ENCODE measurements at regions not wholly inside any gene's neighbourhood (a gene's known extent, or its start where the extent isn't known, plus 50 kb on each side); places are given as distances from the start of the nearest gene placed in this dataset.

GRCh38 chr13:69292789-69293425 lies 814.7 kb upstream of the ATXN8OS start (continued):
- no peak for TF ChIP-seq E2F5 (CRISPR knock-in tag; IDR thresholded peaks at IDR 0.05)
- no peak for TF ChIP-seq HEY1 (CRISPR knock-in tag; IDR thresholded peaks at IDR 0.05; ENCODE audit: borderline replicate concordance)
- TF ChIP-seq KLF13 (tag; IDR thresholded peaks at IDR 0.05; ENCODE audit: borderline replicate concordance, low read depth): no peak
- no peak for TF ChIP-seq TBP (optimal IDR thresholded peaks at IDR 0.05; ENCODE audit: low read depth, low read length)
- no peak for TF ChIP-seq TEAD2 (tag; IDR thresholded peaks at IDR 0.05)

DNA sequence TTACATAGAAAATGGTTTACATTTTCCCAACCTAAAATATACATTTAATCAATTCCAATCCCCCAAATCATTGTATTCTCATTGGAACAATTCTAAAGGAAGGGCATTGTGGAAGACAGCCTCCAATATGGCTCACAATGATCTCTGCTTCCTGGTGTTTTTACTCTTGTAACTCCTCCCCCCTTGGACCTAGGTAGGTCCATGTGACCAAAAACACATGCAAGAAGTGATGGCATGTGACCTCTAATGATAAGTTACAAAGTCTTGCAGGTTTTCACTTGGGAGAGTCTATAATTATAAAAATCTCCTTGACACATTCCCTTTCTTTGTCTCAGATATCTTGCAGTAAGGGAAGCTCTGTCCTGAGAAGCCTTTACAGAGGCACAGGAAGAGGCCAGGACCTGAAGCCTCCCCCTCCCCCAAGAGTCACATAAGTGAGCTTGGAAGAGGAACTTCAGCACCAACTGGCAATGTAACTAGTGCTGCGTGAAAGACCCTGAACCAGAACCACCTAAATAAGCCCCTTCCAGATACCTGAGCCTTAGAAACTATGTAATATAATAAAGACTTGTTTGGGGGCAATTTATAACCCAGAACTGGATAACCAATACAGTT lies 816.2 kb upstream of the ATXN8OS start:
- CTCF ChIA-PET (ENCODE audit: low intra/inter-chr PET ratio): no interaction called here
- no TSS peak for BruUV-seq (replicated peaks)
- in situ Hi-C loops (cut with MboI): no loop called here
- WGBS (ENCODE audit: insufficient coverage, low coverage, missing lambda C conversion rate): 29% methylated on average over 1 of the region's 1 CpG
- peak; percentile 70 for ATAC-seq
- Histone ChIP-seq H3K9ac (ENCODE audit: insufficient read depth in 1 of 2, low read depth in 2 of 2, low read length in 2 of 2) (no peak overlapping the region), H4K20me1 (replicated peaks; ENCODE audit: control insufficient read depth, insufficient read depth, low read length) (no peaks in the 10 kb centered on the region), H3K4me3 (no peak overlapping the region), H3K4me2 (ENCODE audit: insufficient read depth, low read length) (no peak overlapping the region), H3K4me1 (replicated peaks in 1 of 2; ENCODE audit: control insufficient read depth in 2 of 2, insufficient read depth in 2 of 2, low read length in 2 of 2) (no peaks in the 10 kb centered on the region), H3K79me2 (ENCODE audit: control insufficient read depth, insufficient read depth, low read length) (no peaks in the 10 kb centered on the region; the same call in 2 of the 3 replicates), H2AFZ (ENCODE audit: low read depth, low read length) (no peak overlapping the region), H3K36me3 (ENCODE audit: control insufficient read depth, insufficient read depth, low read length) (no peaks in the 10 kb centered on the region), H3K27ac (ENCODE audit: extremely low read depth, low read depth, low read length) (no peak overlapping the region), H3K9me1 (ENCODE audit: control insufficient read depth, insufficient read depth, low read length) (no peaks in the 10 kb centered on the region), H3K9me3 (replicated peaks; ENCODE audit: control insufficient read depth, insufficient read depth, low read depth, low read length) (no peaks in the 10 kb centered on the region), H3K27me3 (ENCODE audit: control insufficient read depth in 2 of 2, insufficient read depth in 2 of 2, low read length in 2 of 2) (no peaks in the 10 kb centered on the region)
- DNase-seq (ENCODE audit: extremely low read depth in 1 of 4, low spot score in 3 of 4): peak in 1 of 4 experiments; percentile 18
- intact Hi-C loops (cut with micrococcal nuclease): no loop called here
- FAIRE-seq: no peak
- POLR2A ChIA-PET: no interaction called here
- TF ChIP-seq FOXK1 (CRISPR knock-in tag; IDR thresholded peaks at IDR 0.05; ENCODE audit: borderline replicate concordance) (no peak), FIP1L1 (IDR thresholded peaks at IDR 0.05; ENCODE audit: low read depth, low read length, poor library complexity, severe bottlenecking) (no peak), ZNF23 (CRISPR knock-in tag; IDR thresholded peaks at IDR 0.05) (no peak), POLR2H (tag; IDR thresholded peaks at IDR 0.05; ENCODE audit: low read depth) (no peak), PHB2 (IDR thresholded peaks at IDR 0.05; ENCODE audit: low read depth) (no peak)
- TF ChIP-seq, protein P1, sequence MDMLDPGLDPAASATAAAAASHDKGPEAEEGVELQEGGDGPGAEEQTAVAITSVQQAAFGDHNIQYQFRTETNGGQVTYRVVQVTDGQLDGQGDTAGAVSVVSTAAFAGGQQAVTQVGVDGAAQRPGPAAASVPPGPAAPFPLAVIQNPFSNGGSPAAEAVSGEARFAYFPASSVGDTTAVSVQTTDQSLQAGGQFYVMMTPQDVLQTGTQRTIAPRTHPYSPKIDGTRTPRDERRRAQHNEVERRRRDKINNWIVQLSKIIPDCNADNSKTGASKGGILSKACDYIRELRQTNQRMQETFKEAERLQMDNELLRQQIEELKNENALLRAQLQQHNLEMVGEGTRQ (CRISPR knock-in tag; IDR thresholded peaks at IDR 0.05): peak; percentile 44

Measured in K562 (cell line).